Fibroblast of pulmonary artery (primary cell): ENCODE measurements at regions not wholly inside any gene's neighbourhood (a gene's known extent, or its start where the extent isn't known, plus 50 kb on each side); places are given as distances from the start of the nearest gene placed in this dataset.

ENCODE experiments used
- DNase-seq: peaks from one replicate; pipeline ENCODE4 v3.0.0-alpha.2; 2010; ENCODE audit warnings: low read depth
- H3K4me3 ChIP-seq: replicated peaks from 2 replicates; pipeline ENCODE4 v1.5.1; 2011; ENCODE audit warnings: low read depth, mild to moderate bottlenecking, control low read depth, low read length, moderate library complexity
- CTCF ChIP-seq: IDR thresholded peaks from 2 replicates; pipeline ENCODE4 v1.5.1; 2011; ENCODE audit warnings: mild to moderate bottlenecking, control low read depth, low read length, inconsistent platforms; ENCODE audit errors: missing control alignments

GRCh38 chr2:199646439-199646838 lies 188.7 kb upstream of the SATB2 start:
- no peak overlapping the region for H3K4me3 ChIP-seq
- DNase-seq = no peak
- no peak for TF ChIP-seq CTCF

GRCh38 chr2:199631129-199631528 lies 173.4 kb upstream of the SATB2 start:
- no peak for DNase-seq
- no peak overlapping the region for H3K4me3 ChIP-seq
- no peak for TF ChIP-seq CTCF

- no peak for DNase-seq
- TF ChIP-seq CTCF = no peak
- H3K4me3 ChIP-seq = no peak overlapping the region
Observed at GRCh38 chr2:199629301-199629700, 171.6 kb upstream of the SATB2 start.

- TF ChIP-seq CTCF = no peak
- no peak for DNase-seq
- no peak overlapping the region for H3K4me3 ChIP-seq
Observed at GRCh38 chr2:199627417-199627816, 169.7 kb upstream of the SATB2 start.

GRCh38 chr2:199624958-199625357 lies 167.2 kb upstream of the SATB2 start:
- no peak overlapping the region for H3K4me3 ChIP-seq
- DNase-seq = no peak
- no peak for TF ChIP-seq CTCF

GRCh38 chr2:199612509-199613130 lies 154.9 kb upstream of the SATB2 start:
- no peak for DNase-seq
- no peak overlapping the region for H3K4me3 ChIP-seq
- no peak for TF ChIP-seq CTCF

GRCh38 chr2:199607914-199608313 lies 150.2 kb upstream of the SATB2 start:
- no peak overlapping the region for H3K4me3 ChIP-seq
- TF ChIP-seq CTCF = no peak
- no peak for DNase-seq
